Suprapubic skin (tissue), 3 donors: ENCODE measurements at regions not wholly inside any gene's neighbourhood (a gene's known extent, or its start where the extent isn't known, plus 50 kb on each side); places are given as distances from the start of the nearest gene placed in this dataset.

Experiments used
- CTCF ChIP-seq, 2 donors: fragments of 200-600 bp in 1 of 2; fragments of 450-650 bp in 1 of 2; sonication (generic) in 1 of 2; IDR thresholded peaks; one replicate each; pipeline ENCODE4 v1.5.1; 2016 to 2019; ENCODE audit warnings: antibody characterized with exemption in 2 of 2, mild to moderate bottlenecking in 1 of 2, moderate library complexity in 1 of 2
- EP300 ChIP-seq: sonication (generic); formaldehyde crosslinking; IDR thresholded peaks from one replicate; pipeline ENCODE4 v1.6.1; 2017; ENCODE audit warnings: antibody characterized with exemption
- POLR2A ChIP-seq, 2 donors: fragments of 450-650 bp; IDR thresholded peaks; one replicate each; pipeline ENCODE4 v1.6.1; 2017; ENCODE audit warnings: antibody characterized with exemption in 2 of 2, mild to moderate bottlenecking in 2 of 2, moderate library complexity in 2 of 2

- TF ChIP-seq CTCF (IDR thresholded peaks at IDR 0.05) (no peak), POLR2A (IDR thresholded peaks at IDR 0.05) (no peak), EP300 (no peak)
These were observed 1214.8 kb downstream of the STIM2 start for GRCh38 chr4:28075401-28075956.
